Uterus (tissue), 2 donors: ENCODE measurements at regions not wholly inside any gene's neighbourhood (a gene's known extent, or its start where the extent isn't known, plus 50 kb on each side); places are given as distances from the start of the nearest gene placed in this dataset.

Experiments
- POLR2A ChIP-seq, 2 donors: fragments of 450-650 bp; IDR thresholded peaks; one replicate each; pipeline ENCODE4 v1.6.1; 2016; ENCODE audit warnings: antibody characterized with exemption in 2 of 2, mild to moderate bottlenecking in 1 of 2, moderate library complexity in 1 of 2
- TF ChIP-seq, protein P1 (sequence below), 4 experiments: fragments of 200-600 bp in 2 of 4; fragments of 450-650 bp in 2 of 4; sonication (generic) in 2 of 4; IDR thresholded peaks; one replicate each; pipeline ENCODE4 v1.5.1; 2016 to 2019; ENCODE audit warnings: antibody characterized with exemption in 4 of 4, mild to moderate bottlenecking in 2 of 4, moderate library complexity in 1 of 4

DNA sequence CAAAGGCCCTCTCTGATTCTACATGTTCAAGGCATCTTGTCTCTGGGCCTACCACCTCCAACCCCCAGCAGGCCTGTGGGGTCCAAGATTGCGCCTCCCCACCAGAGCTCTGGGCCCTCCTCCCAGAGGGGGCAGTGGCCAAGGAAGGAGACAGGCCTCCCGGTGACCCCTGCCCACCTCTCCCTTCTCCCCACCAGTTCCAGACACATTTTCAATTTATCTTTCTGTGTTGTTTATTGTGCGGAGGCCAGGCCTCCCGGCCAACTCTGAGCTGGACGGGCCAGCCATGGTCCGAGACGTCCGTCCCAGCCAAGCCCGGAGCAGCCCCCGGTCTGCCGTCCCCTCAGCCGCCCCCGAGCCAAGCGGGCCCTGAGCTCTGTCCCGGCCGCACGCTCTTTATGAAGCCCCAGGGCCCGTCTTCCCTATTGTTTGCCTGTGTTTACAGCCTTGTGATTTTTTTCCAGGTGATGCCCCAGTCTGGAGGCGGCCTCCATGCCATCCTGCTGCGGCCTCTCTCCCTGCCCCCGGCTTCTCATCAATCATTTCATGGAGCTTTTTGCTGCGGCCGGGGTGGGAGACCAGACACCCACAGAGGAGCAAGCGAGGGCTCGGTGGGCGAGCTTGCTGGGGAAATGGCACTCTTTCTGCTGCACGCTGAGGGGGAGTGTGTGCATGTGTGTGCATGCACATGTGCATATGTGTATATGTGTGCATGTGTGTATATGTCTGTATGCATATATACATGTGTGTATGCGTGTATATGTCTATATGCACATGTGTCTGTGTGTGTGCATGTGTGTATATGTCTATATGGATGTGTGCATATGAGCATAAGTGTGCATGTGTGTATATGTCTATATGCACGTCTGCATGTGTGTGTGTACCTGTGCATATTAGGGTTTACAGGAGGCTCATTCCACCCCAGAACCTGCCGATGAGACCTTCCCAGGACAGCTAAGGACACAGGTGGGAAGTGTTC lies 52.7 kb upstream of the ELN start:
- TF ChIP-seq, protein P1, sequence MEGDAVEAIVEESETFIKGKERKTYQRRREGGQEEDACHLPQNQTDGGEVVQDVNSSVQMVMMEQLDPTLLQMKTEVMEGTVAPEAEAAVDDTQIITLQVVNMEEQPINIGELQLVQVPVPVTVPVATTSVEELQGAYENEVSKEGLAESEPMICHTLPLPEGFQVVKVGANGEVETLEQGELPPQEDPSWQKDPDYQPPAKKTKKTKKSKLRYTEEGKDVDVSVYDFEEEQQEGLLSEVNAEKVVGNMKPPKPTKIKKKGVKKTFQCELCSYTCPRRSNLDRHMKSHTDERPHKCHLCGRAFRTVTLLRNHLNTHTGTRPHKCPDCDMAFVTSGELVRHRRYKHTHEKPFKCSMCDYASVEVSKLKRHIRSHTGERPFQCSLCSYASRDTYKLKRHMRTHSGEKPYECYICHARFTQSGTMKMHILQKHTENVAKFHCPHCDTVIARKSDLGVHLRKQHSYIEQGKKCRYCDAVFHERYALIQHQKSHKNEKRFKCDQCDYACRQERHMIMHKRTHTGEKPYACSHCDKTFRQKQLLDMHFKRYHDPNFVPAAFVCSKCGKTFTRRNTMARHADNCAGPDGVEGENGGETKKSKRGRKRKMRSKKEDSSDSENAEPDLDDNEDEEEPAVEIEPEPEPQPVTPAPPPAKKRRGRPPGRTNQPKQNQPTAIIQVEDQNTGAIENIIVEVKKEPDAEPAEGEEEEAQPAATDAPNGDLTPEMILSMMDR (IDR thresholded peaks at IDR 0.05): no peak
- no peak for TF ChIP-seq POLR2A (IDR thresholded peaks at IDR 0.05)
